Effector memory CD4-positive, alpha-beta T cell (primary cell): ENCODE measurements at regions not wholly inside any gene's neighbourhood (a gene's known extent, or its start where the extent isn't known, plus 50 kb on each side); places are given as distances from the start of the nearest gene placed in this dataset.
"Not testable (repeated sequence)": the region's sequence is repeated elsewhere in the genome, so short reads cannot be mapped to it uniquely, and the experiment has no call there.

Source experiments
- DNase-seq, 3 donors: peaks; one replicate each; pipeline ENCODE4 v3.0.0-alpha.2; 2020
- H3K27ac ChIP-seq: 2 replicates; pipeline ENCODE4 v1.7.0; 2013; ENCODE audit warnings: mild to moderate bottlenecking, low read length, moderate library complexity; ENCODE audit not compliant: insufficient read depth, poor library complexity, severe bottlenecking
- H3K27me3 ChIP-seq: replicated peaks from 2 replicates; pipeline ENCODE4 v1.7.0; 2013; ENCODE audit warnings: mild to moderate bottlenecking, low read length; ENCODE audit not compliant: insufficient read depth, control insufficient read depth, poor library complexity, severe bottlenecking
- H3K36me3 ChIP-seq: 2 replicates; pipeline ENCODE4 v1.7.0; 2013; ENCODE audit warnings: mild to moderate bottlenecking, low read length, moderate library complexity; ENCODE audit not compliant: control insufficient read depth, insufficient read depth
- H3K4me1 ChIP-seq: 2 replicates; pipeline ENCODE4 v1.7.0; 2013; ENCODE audit warnings: low read length, mild to moderate bottlenecking; ENCODE audit not compliant: control insufficient read depth, insufficient read depth, poor library complexity, severe bottlenecking
- H3K4me3 ChIP-seq: 2 replicates; pipeline ENCODE4 v1.7.0; 2013; ENCODE audit warnings: low read length, low read depth, mild to moderate bottlenecking; ENCODE audit not compliant: insufficient read depth, poor library complexity, severe bottlenecking
- H3K9me3 ChIP-seq: 2 replicates; pipeline ENCODE4 v1.7.0; 2013; ENCODE audit warnings: mild to moderate bottlenecking, low read length, moderate library complexity; ENCODE audit not compliant: control insufficient read depth

- no peak overlapping the region for H3K4me3 ChIP-seq
- no peaks in the 10 kb centered on the region for H3K9me3 ChIP-seq
- no peaks in the 10 kb centered on the region for H3K27me3 ChIP-seq
- H3K36me3 ChIP-seq = no peaks in the 10 kb centered on the region
- H3K27ac ChIP-seq = no peak overlapping the region
- H3K4me1 ChIP-seq = no peaks in the 10 kb centered on the region
- no peak for DNase-seq
These were observed 79.6 kb upstream of the CARMIL1 start for GRCh38 chr6:25199544-25199943.

- H3K36me3 ChIP-seq = no peaks in the 10 kb centered on the region
- no peak overlapping the region for H3K4me3 ChIP-seq
- DNase-seq = no peak
These were observed 76.7 kb upstream of the CARMIL1 start for GRCh38 chr6:25202504-25202903.

GRCh38 chr6:25205629-25206028 lies 73.5 kb upstream of the CARMIL1 start:
- DNase-seq = no peak
- H3K36me3 ChIP-seq = no peaks in the 10 kb centered on the region
- no peaks in the 10 kb centered on the region for H3K9me3 ChIP-seq

More at GRCh38 chr6:25202504-25202903, 76.7 kb upstream of the CARMIL1 start:
- no peaks in the 10 kb centered on the region for H3K9me3 ChIP-seq
- no peaks in the 10 kb centered on the region for H3K4me1 ChIP-seq
- no peaks in the 10 kb centered on the region for H3K27me3 ChIP-seq
- H3K27ac ChIP-seq = no peak overlapping the region

GRCh38 chr6:25207453-25208155 lies 71.6 kb upstream of the CARMIL1 start:
- H3K27me3 ChIP-seq, DNase-seq, H3K27ac ChIP-seq, H3K4me1 ChIP-seq, H3K4me3 ChIP-seq, H3K9me3 ChIP-seq, H3K36me3 ChIP-seq: not testable (repeated sequence)

More at GRCh38 chr6:25205629-25206028, 73.5 kb upstream of the CARMIL1 start:
- H3K27me3 ChIP-seq = no peaks in the 10 kb centered on the region
- no peaks in the 10 kb centered on the region for H3K4me1 ChIP-seq
- no peak overlapping the region for H3K27ac ChIP-seq
- no peak overlapping the region for H3K4me3 ChIP-seq

GRCh38 chr6:25215881-25216280 lies 63.3 kb upstream of the CARMIL1 start:
- DNase-seq = no peak
- no peaks in the 10 kb centered on the region for H3K27me3 ChIP-seq

GRCh38 chr6:25217302-25217701 lies 61.9 kb upstream of the CARMIL1 start:
- no peaks in the 10 kb centered on the region for H3K4me1 ChIP-seq
- no peak overlapping the region for H3K27ac ChIP-seq

More at GRCh38 chr6:25215881-25216280, 63.3 kb upstream of the CARMIL1 start:
- Histone ChIP-seq H3K4me3 (no peak overlapping the region), H3K9me3 (no peaks in the 10 kb centered on the region), H3K4me1 (no peaks in the 10 kb centered on the region), H3K27ac (no peak overlapping the region), H3K36me3 (no peaks in the 10 kb centered on the region)

GRCh38 chr6:25217829-25218228 lies 61.3 kb upstream of the CARMIL1 start:
- no peaks in the 10 kb centered on the region for H3K4me1 ChIP-seq
- no peaks in the 10 kb centered on the region for H3K36me3 ChIP-seq
- H3K4me3 ChIP-seq = no peak overlapping the region
- no peaks in the 10 kb centered on the region for H3K27me3 ChIP-seq
- no peak for DNase-seq
- H3K27ac ChIP-seq = no peak overlapping the region
- no peaks in the 10 kb centered on the region for H3K9me3 ChIP-seq

More at GRCh38 chr6:25217302-25217701, 61.9 kb upstream of the CARMIL1 start:
- H3K27me3 ChIP-seq = no peaks in the 10 kb centered on the region
- no peaks in the 10 kb centered on the region for H3K36me3 ChIP-seq
- H3K4me3 ChIP-seq = no peak overlapping the region
- DNase-seq = no peak
- H3K9me3 ChIP-seq = no peaks in the 10 kb centered on the region

- Histone ChIP-seq H3K4me3 (no peak overlapping the region), H3K9me3 (no peaks in the 10 kb centered on the region), H3K27ac (no peak overlapping the region), H3K36me3 (no peaks in the 10 kb centered on the region), H3K4me1 (no peaks in the 10 kb centered on the region), H3K27me3 (no peaks in the 10 kb centered on the region)
- no peak for DNase-seq
These were observed 60.8 kb upstream of the CARMIL1 start for GRCh38 chr6:25218346-25218745.

GRCh38 chr6:25219216-25219916 lies 59.8 kb upstream of the CARMIL1 start:
- no peak for DNase-seq
- H3K27ac ChIP-seq = no peak overlapping the region
- H3K4me1 ChIP-seq = peaks cover 4% of the 10 kb centered on the region
- H3K27me3 ChIP-seq = no peaks in the 10 kb centered on the region
- H3K36me3 ChIP-seq = no peaks in the 10 kb centered on the region
- no peak overlapping the region for H3K4me3 ChIP-seq
- H3K9me3 ChIP-seq = no peaks in the 10 kb centered on the region

- Histone ChIP-seq H3K9me3 (no peaks in the 10 kb centered on the region), H3K27ac (no peak overlapping the region), H3K27me3 (no peaks in the 10 kb centered on the region), H3K4me1 (peaks cover 4% of the 10 kb centered on the region), H3K4me3 (no peak overlapping the region), H3K36me3 (no peaks in the 10 kb centered on the region)
- no peak for DNase-seq
These were observed 59.3 kb upstream of the CARMIL1 start for GRCh38 chr6:25219917-25220278.
